Astrocyte of the cerebellum (primary cell): ENCODE measurements at regions not wholly inside any gene's neighbourhood (a gene's known extent, or its start where the extent isn't known, plus 50 kb on each side); places are given as distances from the start of the nearest gene placed in this dataset.

Experiments
- DNase-seq: peaks from one replicate; pipeline ENCODE4 v3.0.0-alpha.2; 2011; ENCODE audit warnings: low read depth
- H3K4me3 ChIP-seq: 2 replicates; pipeline ENCODE4 v1.5.1; 2011; ENCODE audit warnings: mild to moderate bottlenecking, low read depth, low read length, moderate library complexity
- CTCF ChIP-seq: IDR thresholded peaks from 2 replicates; pipeline ENCODE4 v1.5.1; 2012; ENCODE audit warnings: low read length, low read depth, moderate library complexity, mild to moderate bottlenecking; ENCODE audit errors: missing control alignments
- in situ Hi-C: cut with HindIII; loops from 2 replicates; pipeline ENCODE4 v1.10.0; 2017; ENCODE audit warnings: low sequenced_read_pairs

- TF ChIP-seq CTCF, result no peak
- DNase-seq, result no peak
- in situ Hi-C loops, result no loop called here
- H3K4me3 ChIP-seq, result no peak overlapping the region
These were observed 348.4 kb upstream of the IL12A start for GRCh38 chr3:159640225-159640624.

- no peak overlapping the region for H3K4me3 ChIP-seq
- no peak for DNase-seq
- TF ChIP-seq CTCF, result no peak
- in situ Hi-C loops, result no loop called here
These were observed 345.2 kb upstream of the IL12A start for GRCh38 chr3:159643406-159643805.

GRCh38 chr3:159645874-159646273 lies 342.8 kb upstream of the IL12A start:
- no peak for DNase-seq
- H3K4me3 ChIP-seq, result no peak overlapping the region
- in situ Hi-C loops, result no loop called here
- no peak for TF ChIP-seq CTCF

GRCh38 chr3:159649951-159650350 lies 338.7 kb upstream of the IL12A start:
- TF ChIP-seq CTCF, result no peak
- H3K4me3 ChIP-seq, result no peak overlapping the region
- in situ Hi-C loops, result no loop called here
- DNase-seq, result no peak

GRCh38 chr3:159650726-159651125 lies 337.9 kb upstream of the IL12A start:
- no peak for TF ChIP-seq CTCF
- no peak overlapping the region for H3K4me3 ChIP-seq
- DNase-seq, result no peak
- in situ Hi-C loops, result no loop called here

- in situ Hi-C loops, result no loop called here
- no peak for DNase-seq
- no peak overlapping the region for H3K4me3 ChIP-seq
- TF ChIP-seq CTCF, result no peak
These were observed 336.2 kb upstream of the IL12A start for GRCh38 chr3:159652452-159652851.
